Calu3 (cell line): ENCODE measurements at regions not wholly inside any gene's neighbourhood (a gene's known extent, or its start where the extent isn't known, plus 50 kb on each side); places are given as distances from the start of the nearest gene placed in this dataset.

Source experiments
- BruUV-seq: library from RNA; stranded (reverse); fragments of 400-500 nt; replicated peaks from 2 replicates; lab custom pipeline; 2021; lab: Mats Ljungman, UMichigan
- CTCF ChIA-PET: fragments of 300-600 bp; sonication (Branson Sonifier 250); formaldehyde crosslinking; loops from one replicate; lab custom pipeline; 2022; ENCODE audit warnings: antibody characterized with exemption; lab: Charles Lee
- DNase-seq: peaks from one replicate; pipeline ENCODE4 v3.0.0; 2022
- H3K27ac Mint-ChIP-seq: one replicate; pipeline ENCODE4 v1.8.0; 2022; ENCODE audit warnings: mixed read lengths; ENCODE audit not compliant: unreplicated experiment
- H3K27me3 Mint-ChIP-seq: one replicate; pipeline ENCODE4 v1.8.0; 2022; ENCODE audit warnings: mixed read lengths; ENCODE audit not compliant: unreplicated experiment
- H3K36me3 Mint-ChIP-seq: one replicate; pipeline ENCODE4 v1.8.0; 2022; ENCODE audit warnings: mild to moderate bottlenecking, moderate library complexity, mixed read lengths; ENCODE audit not compliant: insufficient read depth, unreplicated experiment
- H3K4me1 Mint-ChIP-seq: one replicate; pipeline ENCODE4 v1.8.0; 2022; ENCODE audit warnings: mild to moderate bottlenecking, low read depth, mixed read lengths; ENCODE audit not compliant: unreplicated experiment
- H3K4me3 Mint-ChIP-seq: one replicate; pipeline ENCODE4 v1.8.0; 2022; ENCODE audit warnings: mild to moderate bottlenecking, low read depth, moderate library complexity, mixed read lengths; ENCODE audit not compliant: unreplicated experiment
- H3K9me3 Mint-ChIP-seq: one replicate; pipeline ENCODE4 v1.8.0; 2022; ENCODE audit warnings: low read depth, mixed read lengths; ENCODE audit not compliant: unreplicated experiment
- intact Hi-C: fragments of 100-400 bp; cut with micrococcal nuclease; formaldehyde crosslinking; loops from one replicate; pipeline ENCODE4 v1.10.0; 2022; ENCODE audit not compliant: unreplicated experiment
- TF ChIP-seq, protein P1 (sequence below): fragments of 200-600 bp; IDR thresholded peaks from one replicate; pipeline ENCODE4 v1.8.0; 2022; ENCODE audit warnings: antibody characterized with exemption; ENCODE audit not compliant: unreplicated experiment

DNA sequence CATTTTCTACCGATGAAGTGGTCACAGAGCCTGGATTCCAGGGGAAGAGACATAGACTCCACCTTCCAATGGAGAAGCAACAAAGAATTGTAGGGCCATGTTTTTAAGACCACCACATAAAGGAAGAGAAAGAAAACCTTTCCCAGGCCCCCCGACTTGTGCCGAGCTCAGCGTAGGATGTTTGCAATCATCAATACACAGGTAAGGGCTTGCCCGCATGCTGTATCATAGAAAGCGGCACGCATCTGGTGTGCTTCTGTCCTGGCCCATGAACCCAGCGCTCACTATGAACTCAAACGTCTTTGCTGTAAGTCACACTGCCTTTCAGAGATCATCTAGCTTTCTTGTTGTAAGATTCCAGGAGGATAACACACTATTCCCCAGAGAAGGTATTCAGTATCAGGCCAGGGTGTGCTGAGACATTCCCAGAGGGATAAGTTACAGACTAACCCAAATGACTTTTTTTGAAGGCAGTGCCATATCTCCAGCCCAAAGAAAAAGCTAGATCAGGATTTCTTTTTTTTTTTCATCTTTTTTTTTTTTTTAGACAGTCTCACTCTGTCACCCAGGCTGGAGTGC is 79.5 kb upstream of the RPL38 start:
- Mint-ChIP-seq H3K36me3 (peaks cover 4% of the 10 kb centered on the region), H3K4me1 (peaks cover 19% of the 10 kb centered on the region), H3K27me3 (peaks cover 93% of the 10 kb centered on the region), H3K4me3 (no peak overlapping the region), H3K27ac (no peak overlapping the region), H3K9me3 (no peaks in the 10 kb centered on the region)
- intact Hi-C loops, result no loop called here
- no TSS peak for BruUV-seq
- no peak for DNase-seq
- TF ChIP-seq, protein P1, sequence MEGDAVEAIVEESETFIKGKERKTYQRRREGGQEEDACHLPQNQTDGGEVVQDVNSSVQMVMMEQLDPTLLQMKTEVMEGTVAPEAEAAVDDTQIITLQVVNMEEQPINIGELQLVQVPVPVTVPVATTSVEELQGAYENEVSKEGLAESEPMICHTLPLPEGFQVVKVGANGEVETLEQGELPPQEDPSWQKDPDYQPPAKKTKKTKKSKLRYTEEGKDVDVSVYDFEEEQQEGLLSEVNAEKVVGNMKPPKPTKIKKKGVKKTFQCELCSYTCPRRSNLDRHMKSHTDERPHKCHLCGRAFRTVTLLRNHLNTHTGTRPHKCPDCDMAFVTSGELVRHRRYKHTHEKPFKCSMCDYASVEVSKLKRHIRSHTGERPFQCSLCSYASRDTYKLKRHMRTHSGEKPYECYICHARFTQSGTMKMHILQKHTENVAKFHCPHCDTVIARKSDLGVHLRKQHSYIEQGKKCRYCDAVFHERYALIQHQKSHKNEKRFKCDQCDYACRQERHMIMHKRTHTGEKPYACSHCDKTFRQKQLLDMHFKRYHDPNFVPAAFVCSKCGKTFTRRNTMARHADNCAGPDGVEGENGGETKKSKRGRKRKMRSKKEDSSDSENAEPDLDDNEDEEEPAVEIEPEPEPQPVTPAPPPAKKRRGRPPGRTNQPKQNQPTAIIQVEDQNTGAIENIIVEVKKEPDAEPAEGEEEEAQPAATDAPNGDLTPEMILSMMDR, result no peak
- CTCF ChIA-PET, result interaction anchor here (0.6 kb wide), 1 partner anchor 42 kb away, joined by 3 read pairs; no protein-coding TSS in a partner anchor

GRCh38 chr17:74125156-74125555 is 78.3 kb upstream of the RPL38 start:
- peaks cover 82% of the 10 kb centered on the region for H3K27me3 Mint-ChIP-seq
- CTCF ChIA-PET, result interaction anchor here (0.6 kb wide), 1 partner anchor 41 kb away, joined by 3 read pairs; no protein-coding TSS in a partner anchor
- TF ChIP-seq, protein P1, result no peak
- no TSS peak for BruUV-seq
- DNase-seq, result no peak
- peaks cover 19% of the 10 kb centered on the region for H3K4me1 Mint-ChIP-seq
- H3K4me3 Mint-ChIP-seq, result peak overlapping the region; percentile 3
- H3K9me3 Mint-ChIP-seq, result no peaks in the 10 kb centered on the region
- H3K36me3 Mint-ChIP-seq, result peaks cover 4% of the 10 kb centered on the region
- H3K27ac Mint-ChIP-seq, result no peak overlapping the region
- intact Hi-C loops, result no loop called here

- Mint-ChIP-seq H3K9me3 (no peaks in the 10 kb centered on the region), H3K4me1 (peaks cover 19% of the 10 kb centered on the region)
- CTCF ChIA-PET, result interaction anchor here (0.6 to 0.7 kb wide), 2 partner anchors 179 to 276 kb away, joined by 3 to 6 read pairs; no protein-coding TSS in a partner anchor
These were observed 77.1 kb upstream of the RPL38 start for GRCh38 chr17:74126179-74126900.

DNA sequence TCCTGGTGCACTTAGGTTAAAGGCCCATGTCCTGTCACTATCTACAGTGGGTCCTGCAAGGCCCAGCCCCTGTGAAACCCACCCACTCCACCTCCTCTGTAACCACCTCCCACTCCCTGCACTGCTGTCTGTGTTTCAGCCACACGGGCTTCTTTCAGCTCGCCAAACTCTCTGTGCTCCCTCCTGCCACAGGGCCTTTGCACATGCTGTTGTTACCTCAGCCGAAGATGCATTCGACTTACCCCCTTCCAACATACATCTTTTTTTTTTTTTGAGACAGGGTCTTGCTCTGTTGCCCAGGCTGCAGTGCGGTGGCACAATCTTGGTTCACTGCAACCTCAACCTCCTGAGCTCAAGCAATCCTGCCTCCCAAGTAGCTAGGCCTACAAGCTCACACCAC is 76.5 kb upstream of the RPL38 start:
- DNase-seq, result no peak
- TF ChIP-seq, protein P1, result no peak
- intact Hi-C loops, result no loop called here
- BruUV-seq, result no TSS peak
- H3K27me3 Mint-ChIP-seq, result peaks cover 77% of the 10 kb centered on the region
- CTCF ChIA-PET, result interaction anchor here (0.6 to 0.7 kb wide), 3 partner anchors 21 to 275 kb away, joined by 3 to 6 read pairs (median 3); no protein-coding TSS in a partner anchor
- peaks cover 19% of the 10 kb centered on the region for H3K4me1 Mint-ChIP-seq
- H3K9me3 Mint-ChIP-seq, result no peaks in the 10 kb centered on the region
- no peak overlapping the region for H3K4me3 Mint-ChIP-seq
- no peak overlapping the region for H3K27ac Mint-ChIP-seq
- peaks cover 4% of the 10 kb centered on the region for H3K36me3 Mint-ChIP-seq

More at GRCh38 chr17:74126179-74126900, 77.1 kb upstream of the RPL38 start:
- Mint-ChIP-seq H3K4me3 (peak overlapping the region; percentile 44), H3K36me3 (peaks cover 4% of the 10 kb centered on the region), H3K27me3 (peaks cover 77% of the 10 kb centered on the region), H3K27ac (no peak overlapping the region)
- intact Hi-C loops, result no loop called here
- no TSS peak for BruUV-seq
- TF ChIP-seq, protein P1, result no peak
- DNase-seq, result peak; percentile 31
